HG02943 (cell line): ENCODE measurements at regions not wholly inside any gene's neighbourhood (a gene's known extent, or its start where the extent isn't known, plus 50 kb on each side); places are given as distances from the start of the nearest gene placed in this dataset.

ENCODE experiments used
- ATAC-seq: cut with Tn5 transposase; IDR thresholded peaks from one replicate; pipeline ENCODE4 v1.9.1; 2021; ENCODE audit warnings: mild to moderate bottlenecking, low read depth, moderate library complexity; ENCODE audit not compliant: unreplicated experiment

- ATAC-seq, result no peak
Measured at GRCh38 chr5:57561231-57561842, 78.7 kb upstream of the ACTBL2 start.

- ATAC-seq, result no peak
Measured at GRCh38 chr5:57559110-57559635, 76.6 kb upstream of the ACTBL2 start.

GRCh38 chr5:57552033-57552432 is 69.4 kb upstream of the ACTBL2 start:
- no peak for ATAC-seq

GRCh38 chr5:57551251-57551650 is 68.6 kb upstream of the ACTBL2 start:
- ATAC-seq, result no peak

- ATAC-seq, result no peak
Measured at GRCh38 chr5:57550132-57550531, 67.5 kb upstream of the ACTBL2 start.

- no peak for ATAC-seq
Measured at GRCh38 chr5:57549566-57549965, 67.0 kb upstream of the ACTBL2 start.

GRCh38 chr5:57540823-57541222 is 58.2 kb upstream of the ACTBL2 start:
- ATAC-seq, result no peak

- no peak for ATAC-seq
Measured at GRCh38 chr5:57539281-57539701, 56.7 kb upstream of the ACTBL2 start.

- ATAC-seq, result no peak
Measured at GRCh38 chr5:57538341-57538955, 55.8 kb upstream of the ACTBL2 start.

- ATAC-seq, result no peak
Measured at GRCh38 chr5:57537811-57538210, 55.2 kb upstream of the ACTBL2 start.

GRCh38 chr5:57532513-57533497 is 50.2 kb upstream of the ACTBL2 start:
- ATAC-seq, result no peak
